ENCODE measurements at regions not wholly inside any gene's neighbourhood (a gene's known extent, or its start where the extent isn't known, plus 50 kb on each side); places are given as distances from the start of the nearest gene placed in this dataset.

- H3K4me3 ChIP-seq (ENCODE audit: low read depth, low read length), result no peak overlapping the region
- TF ChIP-seq CTCF (IDR thresholded peaks at IDR 0.05; ENCODE audit: borderline replicate concordance, insufficient read depth, low read depth, low read length), result no peak
Observed at GRCh38 chr16:85498607-85499006, 114.5 kb upstream of the GSE1 start.

GRCh38 chr16:85500220-85500619 lies 112.9 kb upstream of the GSE1 start:
- no peak overlapping the region for H3K4me3 ChIP-seq (ENCODE audit: low read depth, low read length)
- no peak for TF ChIP-seq CTCF (IDR thresholded peaks at IDR 0.05; ENCODE audit: borderline replicate concordance, insufficient read depth, low read depth, low read length)

- TF ChIP-seq CTCF (IDR thresholded peaks at IDR 0.05; ENCODE audit: borderline replicate concordance, insufficient read depth, low read depth, low read length), result no peak
- no peak overlapping the region for H3K4me3 ChIP-seq (ENCODE audit: low read depth, low read length)
Observed at GRCh38 chr16:85501900-85502299, 111.2 kb upstream of the GSE1 start.

GRCh38 chr16:85502357-85502756 lies 110.8 kb upstream of the GSE1 start:
- no peak overlapping the region for H3K4me3 ChIP-seq (ENCODE audit: low read depth, low read length)
- TF ChIP-seq CTCF (IDR thresholded peaks at IDR 0.05; ENCODE audit: borderline replicate concordance, insufficient read depth, low read depth, low read length), result no peak

- TF ChIP-seq CTCF (IDR thresholded peaks at IDR 0.05; ENCODE audit: borderline replicate concordance, insufficient read depth, low read depth, low read length), result no peak
- H3K4me3 ChIP-seq (ENCODE audit: low read depth, low read length), result no peak overlapping the region
Observed at GRCh38 chr16:85503679-85504231, 109.4 kb upstream of the GSE1 start.

GRCh38 chr16:85504242-85504641 lies 108.9 kb upstream of the GSE1 start:
- TF ChIP-seq CTCF (IDR thresholded peaks at IDR 0.05; ENCODE audit: borderline replicate concordance, insufficient read depth, low read depth, low read length), result no peak
- no peak overlapping the region for H3K4me3 ChIP-seq (ENCODE audit: low read depth, low read length)

GRCh38 chr16:85505794-85506634 lies 107.1 kb upstream of the GSE1 start:
- H3K4me3 ChIP-seq (ENCODE audit: low read depth, low read length), result no peak overlapping the region
- no peak for TF ChIP-seq CTCF (IDR thresholded peaks at IDR 0.05; ENCODE audit: borderline replicate concordance, insufficient read depth, low read depth, low read length)

Data from GM12875 (cell line).